Adrenal gland (tissue), 5 donors: ENCODE measurements at regions not wholly inside any gene's neighbourhood (a gene's known extent, or its start where the extent isn't known, plus 50 kb on each side); places are given as distances from the start of the nearest gene placed in this dataset.

Experiments used
- POLR2A ChIP-seq, 2 donors: fragments of 450-650 bp; IDR thresholded peaks; one replicate each; pipeline ENCODE4 v1.6.1; 2017; ENCODE audit warnings: antibody characterized with exemption in 2 of 2, mild to moderate bottlenecking in 2 of 2, moderate library complexity in 1 of 2
- TF ChIP-seq, protein P1 (sequence below), 6 experiments: fragments of 450-650 bp in 4 of 6; fragments of 200-600 bp in 2 of 6; sonication (generic) in 1 of 6; IDR thresholded peaks; 1 replicate in 5 of 6; 2 replicates in 1 of 6; pipeline versions ENCODE4 v1.5.1 to v1.8.0; 2016 to 2021; ENCODE audit warnings: antibody characterized with exemption in 6 of 6, mild to moderate bottlenecking in 2 of 6, moderate library complexity in 1 of 6
- donor health status: DM: no; HTN: no; CAD: no.

DNA sequence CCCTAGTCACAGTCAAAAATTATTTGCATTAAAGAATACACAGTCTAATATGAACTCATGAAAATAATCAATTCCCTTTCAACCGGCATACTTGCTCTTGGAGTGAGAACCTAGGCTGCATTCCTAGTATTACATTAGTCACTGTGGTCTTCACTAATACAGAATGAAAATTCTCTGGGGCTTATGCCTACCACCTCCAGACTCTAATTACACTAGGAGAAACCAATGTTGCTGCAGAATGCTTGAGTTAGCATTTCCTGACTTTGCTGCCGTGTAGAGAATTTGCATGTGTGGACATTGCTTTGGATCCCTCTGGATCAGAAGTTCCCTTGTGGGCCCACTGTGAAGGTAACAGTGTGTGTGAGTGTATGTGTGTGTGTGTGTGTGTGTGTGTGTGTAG, 87.8 kb downstream of the CCNA1 start:
- TF ChIP-seq, protein P1, sequence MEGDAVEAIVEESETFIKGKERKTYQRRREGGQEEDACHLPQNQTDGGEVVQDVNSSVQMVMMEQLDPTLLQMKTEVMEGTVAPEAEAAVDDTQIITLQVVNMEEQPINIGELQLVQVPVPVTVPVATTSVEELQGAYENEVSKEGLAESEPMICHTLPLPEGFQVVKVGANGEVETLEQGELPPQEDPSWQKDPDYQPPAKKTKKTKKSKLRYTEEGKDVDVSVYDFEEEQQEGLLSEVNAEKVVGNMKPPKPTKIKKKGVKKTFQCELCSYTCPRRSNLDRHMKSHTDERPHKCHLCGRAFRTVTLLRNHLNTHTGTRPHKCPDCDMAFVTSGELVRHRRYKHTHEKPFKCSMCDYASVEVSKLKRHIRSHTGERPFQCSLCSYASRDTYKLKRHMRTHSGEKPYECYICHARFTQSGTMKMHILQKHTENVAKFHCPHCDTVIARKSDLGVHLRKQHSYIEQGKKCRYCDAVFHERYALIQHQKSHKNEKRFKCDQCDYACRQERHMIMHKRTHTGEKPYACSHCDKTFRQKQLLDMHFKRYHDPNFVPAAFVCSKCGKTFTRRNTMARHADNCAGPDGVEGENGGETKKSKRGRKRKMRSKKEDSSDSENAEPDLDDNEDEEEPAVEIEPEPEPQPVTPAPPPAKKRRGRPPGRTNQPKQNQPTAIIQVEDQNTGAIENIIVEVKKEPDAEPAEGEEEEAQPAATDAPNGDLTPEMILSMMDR (IDR thresholded peaks at IDR 0.05): no peak
- no peak for TF ChIP-seq POLR2A (IDR thresholded peaks at IDR 0.05)
